Type B pancreatic cell (in vitro differentiated cells): ENCODE measurements at regions not wholly inside any gene's neighbourhood (a gene's known extent, or its start where the extent isn't known, plus 50 kb on each side); places are given as distances from the start of the nearest gene placed in this dataset.
"Not testable (repeated sequence)": the region's sequence is repeated elsewhere in the genome, so short reads cannot be mapped to it uniquely, and the experiment has no call there.

Source experiments
- DNase-seq: peaks from one replicate; pipeline ENCODE4 v3.0.0; 2021; ENCODE audit warnings: mixed read lengths; ENCODE audit not compliant: unreplicated experiment; ENCODE audit errors: extremely low spot score
- H3K27ac Mint-ChIP-seq: 2 replicates; pipeline ENCODE4 v1.8.0; 2021; ENCODE audit warnings: mild to moderate bottlenecking, mixed read lengths
- H3K27me3 Mint-ChIP-seq: 2 replicates; pipeline ENCODE4 v1.8.0; 2021; ENCODE audit warnings: mixed read lengths
- H3K36me3 Mint-ChIP-seq: 2 replicates; pipeline ENCODE4 v1.8.0; 2021; ENCODE audit warnings: mixed read lengths
- H3K4me1 Mint-ChIP-seq: one replicate; pipeline ENCODE4 v1.8.0; 2021; ENCODE audit warnings: mixed read lengths; ENCODE audit not compliant: unreplicated experiment
- H3K4me3 Mint-ChIP-seq: 2 replicates; pipeline ENCODE4 v1.8.0; 2021; ENCODE audit warnings: mild to moderate bottlenecking, mixed read lengths
- H3K9me3 Mint-ChIP-seq: 2 replicates; pipeline ENCODE4 v1.8.0; 2021; ENCODE audit warnings: mixed read lengths
- TF ChIP-seq, protein P1 (sequence below): fragments of 200-600 bp; sonication (generic); conservative IDR thresholded peaks from 2 replicates; pipeline ENCODE4 v1.5.0; 2021; ENCODE audit warnings: antibody characterized with exemption, mild to moderate bottlenecking

DNA sequence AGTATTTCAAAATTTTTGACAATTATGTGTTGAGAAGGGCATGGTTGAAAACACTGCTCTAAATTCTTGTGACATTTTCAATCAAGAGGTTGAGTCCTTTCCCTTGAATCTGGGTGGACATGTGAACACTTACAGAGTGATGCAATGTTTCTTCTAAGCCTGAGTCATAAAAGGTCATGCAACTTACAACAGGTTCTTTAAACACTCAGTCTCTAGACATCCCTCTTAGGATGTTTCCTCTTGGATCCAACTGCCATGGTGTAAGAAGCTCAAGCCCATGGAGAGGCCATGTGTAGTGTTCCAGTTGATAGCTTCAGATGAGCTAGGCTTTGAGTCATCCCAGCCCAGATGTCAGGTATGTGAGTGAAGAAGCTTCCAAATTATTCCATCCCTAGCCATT is 232.2 kb upstream of the MAOA start:
- Mint-ChIP-seq H3K4me3 (no peak overlapping the region), H3K36me3 (no peaks in the 10 kb centered on the region), H3K27ac (no peak overlapping the region), H3K4me1 (no peaks in the 10 kb centered on the region), H3K27me3 (no peaks in the 10 kb centered on the region), H3K9me3 (peaks cover 6% of the 10 kb centered on the region)
- DNase-seq: no peak
- TF ChIP-seq, protein P1, sequence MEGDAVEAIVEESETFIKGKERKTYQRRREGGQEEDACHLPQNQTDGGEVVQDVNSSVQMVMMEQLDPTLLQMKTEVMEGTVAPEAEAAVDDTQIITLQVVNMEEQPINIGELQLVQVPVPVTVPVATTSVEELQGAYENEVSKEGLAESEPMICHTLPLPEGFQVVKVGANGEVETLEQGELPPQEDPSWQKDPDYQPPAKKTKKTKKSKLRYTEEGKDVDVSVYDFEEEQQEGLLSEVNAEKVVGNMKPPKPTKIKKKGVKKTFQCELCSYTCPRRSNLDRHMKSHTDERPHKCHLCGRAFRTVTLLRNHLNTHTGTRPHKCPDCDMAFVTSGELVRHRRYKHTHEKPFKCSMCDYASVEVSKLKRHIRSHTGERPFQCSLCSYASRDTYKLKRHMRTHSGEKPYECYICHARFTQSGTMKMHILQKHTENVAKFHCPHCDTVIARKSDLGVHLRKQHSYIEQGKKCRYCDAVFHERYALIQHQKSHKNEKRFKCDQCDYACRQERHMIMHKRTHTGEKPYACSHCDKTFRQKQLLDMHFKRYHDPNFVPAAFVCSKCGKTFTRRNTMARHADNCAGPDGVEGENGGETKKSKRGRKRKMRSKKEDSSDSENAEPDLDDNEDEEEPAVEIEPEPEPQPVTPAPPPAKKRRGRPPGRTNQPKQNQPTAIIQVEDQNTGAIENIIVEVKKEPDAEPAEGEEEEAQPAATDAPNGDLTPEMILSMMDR: no peak

- H3K9me3 Mint-ChIP-seq: no peaks in the 10 kb centered on the region
- no peaks in the 10 kb centered on the region for H3K36me3 Mint-ChIP-seq
- H3K27ac Mint-ChIP-seq: no peak overlapping the region
- H3K27me3 Mint-ChIP-seq: no peaks in the 10 kb centered on the region
- no peak for DNase-seq
- TF ChIP-seq, protein P1: no peak
- no peak overlapping the region for H3K4me3 Mint-ChIP-seq
- H3K4me1 Mint-ChIP-seq: no peaks in the 10 kb centered on the region
These were observed 219.6 kb upstream of the MAOA start for GRCh38 chrX:43436517-43436916.

GRCh38 chrX:43446752-43447151 is 209.3 kb upstream of the MAOA start:
- H3K36me3 Mint-ChIP-seq: no peaks in the 10 kb centered on the region
- DNase-seq: no peak
- H3K27me3 Mint-ChIP-seq: no peaks in the 10 kb centered on the region
- TF ChIP-seq, protein P1: no peak
- no peak overlapping the region for H3K4me3 Mint-ChIP-seq
- H3K4me1 Mint-ChIP-seq: no peaks in the 10 kb centered on the region
- H3K9me3 Mint-ChIP-seq: no peaks in the 10 kb centered on the region
- H3K27ac Mint-ChIP-seq: no peak overlapping the region

- Mint-ChIP-seq H3K27ac (no peak overlapping the region), H3K4me3 (no peak overlapping the region), H3K4me1 (no peaks in the 10 kb centered on the region), H3K36me3 (no peaks in the 10 kb centered on the region), H3K9me3 (no peaks in the 10 kb centered on the region), H3K27me3 (no peaks in the 10 kb centered on the region)
- DNase-seq: no peak
- TF ChIP-seq, protein P1: no peak
These were observed 207.4 kb upstream of the MAOA start for GRCh38 chrX:43448688-43449087.

GRCh38 chrX:43450355-43450754 is 205.7 kb upstream of the MAOA start:
- no peak for DNase-seq
- no peaks in the 10 kb centered on the region for H3K27me3 Mint-ChIP-seq
- H3K4me3 Mint-ChIP-seq: no peak overlapping the region
- no peaks in the 10 kb centered on the region for H3K9me3 Mint-ChIP-seq
- H3K27ac Mint-ChIP-seq: no peak overlapping the region
- no peaks in the 10 kb centered on the region for H3K36me3 Mint-ChIP-seq
- no peaks in the 10 kb centered on the region for H3K4me1 Mint-ChIP-seq
- TF ChIP-seq, protein P1: no peak

GRCh38 chrX:43451976-43452686 is 204.0 kb upstream of the MAOA start:
- not testable (repeated sequence) for H3K9me3 Mint-ChIP-seq, H3K27me3 Mint-ChIP-seq, H3K36me3 Mint-ChIP-seq, H3K27ac Mint-ChIP-seq, DNase-seq, H3K4me3 Mint-ChIP-seq, H3K4me1 Mint-ChIP-seq
